ENCODE measurements at regions not wholly inside any gene's neighbourhood (a gene's known extent, or its start where the extent isn't known, plus 50 kb on each side); places are given as distances from the start of the nearest gene placed in this dataset.

DNA sequence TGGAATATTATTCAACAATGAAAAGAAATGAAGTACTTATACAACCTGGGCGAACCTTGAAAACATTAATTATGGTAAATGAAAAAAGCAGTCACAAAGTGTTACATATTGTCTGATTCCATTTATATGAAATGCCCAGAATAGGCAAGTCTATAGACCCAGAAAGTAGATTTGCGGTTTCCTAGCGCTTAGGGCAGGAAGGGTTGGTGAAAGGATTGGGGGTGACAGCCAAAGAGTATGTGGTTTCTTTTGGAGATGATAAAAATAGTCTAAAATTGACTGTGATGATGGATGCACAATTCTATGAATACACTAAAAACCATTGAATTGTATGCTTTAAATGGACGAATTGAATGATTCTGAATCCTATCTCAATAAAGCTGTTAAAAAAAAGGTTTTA, 55.8 kb downstream of the RESF1 start:
- CTCF ChIA-PET (ENCODE audit: low intra/inter-chr PET ratio, low total read pairs): no interaction called here
- no peaks in the 10 kb centered on the region; a peak in 1 of 5 replicates for H3K27me3 ChIP-seq (ENCODE audit: control insufficient read depth in 1 of 2, insufficient read depth in 2 of 2, low read length in 2 of 2)
- no peaks in the 10 kb centered on the region for H4K20me1 ChIP-seq (ENCODE audit: insufficient read depth, low read length)
- POLR2A ChIA-PET: no interaction called here
- no peak for ATAC-seq
- H3K9ac ChIP-seq (ENCODE audit: insufficient read depth, low read depth, low read length): no peak overlapping the region
- no peak overlapping the region for H3K4me2 ChIP-seq (ENCODE audit: low read depth, low read length)
- H3K36me3 ChIP-seq (replicated peaks in 1 of 2; ENCODE audit: control insufficient read depth in 1 of 2, insufficient read depth in 2 of 2, low read length in 2 of 2): no peaks in the 10 kb centered on the region
- BruUV-seq (replicated peaks): no TSS peak
- WGBS (ENCODE audit: low lambda C conversion rate): 53% methylated on average over 4 of the region's 4 CpGs
- no peaks in the 10 kb centered on the region for H3K4me1 ChIP-seq (ENCODE audit: insufficient read depth, low read length)
- TF ChIP-seq TRIM24 (CRISPR knock-in tag; IDR thresholded peaks at IDR 0.05): no peak
- TF ChIP-seq RXRA (CRISPR knock-in tag; IDR thresholded peaks at IDR 0.05): no peak
- no peak for TF ChIP-seq ZBTB34 (CRISPR knock-in tag; IDR thresholded peaks at IDR 0.05)
- TF ChIP-seq ZNF17 (CRISPR knock-in tag; IDR thresholded peaks at IDR 0.05): no peak
- no peak for TF ChIP-seq GFI1 (CRISPR knock-in tag; IDR thresholded peaks at IDR 0.05; ENCODE audit: borderline replicate concordance)
- TF ChIP-seq ZKSCAN5 (CRISPR knock-in tag; IDR thresholded peaks at IDR 0.05): no peak
- no peak for TF ChIP-seq ZNF792 (CRISPR knock-in tag; IDR thresholded peaks at IDR 0.05)
- no peak overlapping the region for H3K4me3 ChIP-seq (replicated peaks in 1 of 3; ENCODE audit: insufficient read depth in 1 of 3, low read depth in 2 of 3, low read length in 3 of 3)
- no peak for DNase-seq (ENCODE audit: low spot score)
- no peaks in the 10 kb centered on the region for H3K79me2 ChIP-seq (ENCODE audit: insufficient read depth, low read length)
- in situ Hi-C loops (cut with HindIII; ENCODE audit: extremely low pct_ligation_motif_present, low pct_unique_long_range_greater_than_20kb) (no loop called here), intact Hi-C loops (cut with micrococcal nuclease; ENCODE audit: unreplicated experiment) (no loop called here)
- FAIRE-seq: no peak
- H3K9me3 ChIP-seq (ENCODE audit: low read length): no peaks in the 10 kb centered on the region
- H2AFZ ChIP-seq (ENCODE audit: low read length): no peak overlapping the region
- no peak overlapping the region for H3K27ac ChIP-seq (ENCODE audit: extremely low read length, insufficient read depth, low read length)

GRCh38 chr12:32016680-32017482, 57.7 kb downstream of the RESF1 start:
- no peaks in the 10 kb centered on the region; a peak in 1 of 5 replicates for H3K27me3 ChIP-seq (ENCODE audit: control insufficient read depth in 1 of 2, insufficient read depth in 2 of 2, low read length in 2 of 2)
- H3K4me1 ChIP-seq (ENCODE audit: insufficient read depth, low read length): no peaks in the 10 kb centered on the region
- H3K36me3 ChIP-seq (replicated peaks in 1 of 2; ENCODE audit: control insufficient read depth in 1 of 2, insufficient read depth in 2 of 2, low read length in 2 of 2): no peaks in the 10 kb centered on the region
- no peaks in the 10 kb centered on the region for H4K20me1 ChIP-seq (ENCODE audit: insufficient read depth, low read length)
- in situ Hi-C loops (cut with HindIII; ENCODE audit: extremely low pct_ligation_motif_present, low pct_unique_long_range_greater_than_20kb): no loop called here
- intact Hi-C loops (cut with micrococcal nuclease; ENCODE audit: unreplicated experiment): no loop called here
- H3K4me3 ChIP-seq (replicated peaks in 1 of 3; ENCODE audit: insufficient read depth in 1 of 3, low read depth in 2 of 3, low read length in 3 of 3): no peak overlapping the region
- ATAC-seq (no peak), FAIRE-seq (no peak), DNase-seq (ENCODE audit: low spot score) (no peak)
- H3K9ac ChIP-seq (ENCODE audit: insufficient read depth, low read depth, low read length): no peak overlapping the region
- CTCF ChIA-PET (ENCODE audit: low intra/inter-chr PET ratio, low total read pairs): no interaction called here
- POLR2A ChIA-PET: no interaction called here
- H3K4me2 ChIP-seq (ENCODE audit: low read depth, low read length): no peak overlapping the region
- no peaks in the 10 kb centered on the region for H3K79me2 ChIP-seq (ENCODE audit: insufficient read depth, low read length)
- no peak overlapping the region for H2AFZ ChIP-seq (ENCODE audit: low read length)
- no peaks in the 10 kb centered on the region for H3K9me3 ChIP-seq (ENCODE audit: low read length)
- H3K27ac ChIP-seq (ENCODE audit: extremely low read length, insufficient read depth, low read length): no peak overlapping the region
- BruUV-seq (replicated peaks): no TSS peak
- WGBS (ENCODE audit: low lambda C conversion rate): 94% methylated on average over 3 of the region's 3 CpGs
- TF ChIP-seq ZNF296 (CRISPR knock-in tag; conservative IDR thresholded peaks at IDR 0.05) (no peak), MLX (CRISPR knock-in tag; IDR thresholded peaks at IDR 0.05) (no peak), CEBPZ (IDR thresholded peaks at IDR 0.05; ENCODE audit: low read length) (no peak)

All from HepG2 (cell line).